ENCODE measurements at regions not wholly inside any gene's neighbourhood (a gene's known extent, or its start where the extent isn't known, plus 50 kb on each side); places are given as distances from the start of the nearest gene placed in this dataset.

DNA sequence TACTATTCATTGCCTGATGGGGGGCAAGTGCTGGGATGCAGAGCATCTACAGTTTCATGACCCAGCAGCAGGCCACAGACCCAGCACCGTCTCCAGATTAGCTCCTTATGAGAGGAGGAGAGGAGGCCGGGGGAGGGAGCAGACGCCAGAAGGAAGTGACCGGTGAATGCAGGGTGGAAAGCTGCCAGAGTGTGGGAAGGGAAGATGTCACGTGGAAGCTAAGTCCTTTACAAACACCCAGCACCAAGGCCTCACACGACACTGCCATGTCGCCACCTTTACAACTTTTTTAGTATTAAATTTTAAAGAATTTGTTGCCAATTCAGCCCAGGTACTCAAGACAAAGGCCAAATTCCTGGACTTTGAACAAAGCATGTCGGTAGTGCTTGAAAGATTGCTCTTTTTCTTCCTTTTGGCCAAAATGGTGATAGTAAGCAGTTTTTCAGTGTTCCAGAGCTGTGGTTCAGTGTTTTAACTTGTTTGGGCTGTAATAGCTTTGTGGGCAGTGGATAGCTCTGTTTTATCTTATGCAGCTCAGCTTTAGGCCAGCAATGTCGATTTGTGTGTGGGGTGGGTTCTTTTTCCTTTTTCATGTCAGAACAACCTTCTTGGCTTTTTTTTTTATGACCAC is 58.2 kb downstream of the ZBTB38 start (continued):
- TF ChIP-seq CTCF (IDR thresholded peaks at IDR 0.05; ENCODE audit: control extremely low read depth in 1 of 3, insufficient read depth in 1 of 3, low read depth in 1 of 3, low read length in 3 of 3) (no peak), CBX5 (IDR thresholded peaks at IDR 0.05; ENCODE audit: low read depth, low read length) (no peak), TCF12 (IDR thresholded peaks at IDR 0.05; ENCODE audit: low read depth, low read length) (no peak)
